Hematopoietic multipotent progenitor cell (in vitro differentiated cells): ENCODE measurements at regions not wholly inside any gene's neighbourhood (a gene's known extent, or its start where the extent isn't known, plus 50 kb on each side); places are given as distances from the start of the nearest gene placed in this dataset.
"Not testable (repeated sequence)": the region's sequence is repeated elsewhere in the genome, so short reads cannot be mapped to it uniquely, and the experiment has no call there.

Experiments used
- DNase-seq, 3 donors: peaks; one replicate each; pipeline ENCODE4 v3.0.0-alpha.2; 2011 to 2015; ENCODE audit warnings: low read depth in 2 of 3, low spot score in 2 of 3

DNA sequence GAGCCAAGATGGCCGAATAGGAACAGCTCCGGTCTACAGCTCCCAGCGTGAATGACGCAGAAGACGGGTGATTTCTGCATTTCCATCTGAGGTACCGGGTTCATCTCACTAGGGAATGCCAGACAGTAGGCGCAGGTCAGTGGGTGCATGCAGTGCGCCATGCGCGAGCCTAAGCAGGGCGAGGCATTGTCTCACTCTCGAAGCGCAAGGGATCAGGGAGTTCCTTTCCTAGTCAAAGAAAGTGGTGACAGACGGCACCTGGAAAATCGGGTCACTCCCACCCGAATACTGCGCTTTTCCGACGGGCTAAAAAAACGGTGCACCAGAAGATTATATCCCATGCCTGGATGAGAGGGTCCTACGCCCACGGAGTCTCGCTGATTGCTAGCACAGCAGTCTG lies 600.1 kb downstream of the PRR16 start:
- not testable (repeated sequence) for DNase-seq

DNA sequence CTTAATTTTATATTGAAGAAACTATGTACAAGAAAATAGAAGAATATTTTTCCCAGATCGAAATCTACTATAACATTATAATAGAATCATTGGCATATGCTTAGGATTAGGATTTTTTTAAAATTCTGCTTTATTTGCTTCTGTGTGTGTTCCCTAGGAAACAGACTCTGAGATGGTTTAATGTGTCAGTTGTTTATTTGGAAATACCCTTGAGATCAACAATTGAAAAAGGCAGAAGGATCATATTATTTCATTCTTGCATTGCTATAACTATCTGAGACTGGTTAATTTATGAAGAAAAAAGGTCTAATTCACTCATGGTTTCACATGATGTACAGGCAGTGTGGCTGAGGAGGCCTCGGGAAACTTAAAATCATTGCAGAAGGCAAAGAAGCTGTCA lies 622.6 kb downstream of the PRR16 start:
- DNase-seq, result no peak

DNA sequence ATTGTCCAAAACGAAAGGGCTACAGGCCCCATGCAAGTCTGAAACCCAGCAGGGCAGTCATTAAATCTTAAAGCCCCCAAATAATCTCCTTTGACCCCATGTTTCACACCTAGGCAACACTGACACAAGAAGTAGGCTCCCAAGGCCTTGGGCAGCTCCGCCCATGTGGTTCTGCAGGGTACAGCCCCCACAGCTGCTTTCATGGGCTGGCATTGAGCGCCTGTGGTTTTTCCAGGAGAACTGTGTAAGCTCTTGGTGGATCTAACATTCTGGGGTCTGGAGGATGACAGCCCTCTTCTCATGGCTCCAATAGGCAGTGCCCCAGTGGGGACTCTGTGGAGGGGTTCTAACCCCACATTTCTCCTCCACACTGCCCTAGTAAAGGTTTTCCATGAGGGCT lies 623.5 kb downstream of the PRR16 start:
- no peak for DNase-seq

- DNase-seq, result no peak
Observed at GRCh38 chr5:121088341-121088740, 624.2 kb downstream of the PRR16 start.

DNA sequence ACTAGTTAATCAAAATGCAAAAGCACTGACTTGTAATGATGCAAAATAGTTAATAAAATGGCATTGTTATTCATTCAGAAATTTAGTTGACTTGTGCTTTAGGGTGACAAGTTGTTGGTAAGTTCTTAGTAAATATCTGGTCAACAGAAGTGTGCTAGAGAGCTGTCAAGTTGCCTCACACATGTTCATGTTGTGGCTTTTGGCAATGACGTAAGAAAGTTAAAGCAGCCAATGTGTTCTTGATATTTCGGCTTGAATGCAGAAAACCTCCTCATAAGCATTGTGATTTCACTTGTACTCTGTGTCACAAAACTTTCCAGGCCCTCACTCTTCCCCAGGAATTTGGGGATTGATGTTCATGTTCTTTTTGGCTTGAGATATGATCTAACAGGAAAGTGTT lies 626.7 kb downstream of the PRR16 start:
- no peak for DNase-seq

DNA sequence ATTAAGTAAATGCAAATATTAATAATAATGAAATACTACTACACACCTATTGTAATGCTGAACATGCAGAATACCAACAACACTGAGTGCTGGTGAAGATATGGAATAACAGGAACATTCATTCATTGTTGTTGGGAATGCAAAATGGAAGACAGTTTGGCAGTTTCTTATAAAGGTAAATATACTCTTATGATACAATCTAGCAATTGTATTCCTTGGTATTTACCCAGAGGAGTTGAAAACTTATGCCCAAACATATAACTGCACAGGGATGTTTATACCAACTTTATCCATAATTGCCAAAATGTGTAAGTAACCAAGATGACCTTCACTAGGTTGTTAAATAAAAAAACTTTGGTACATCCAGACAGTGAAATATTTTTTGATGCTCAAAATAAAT lies 636.8 kb downstream of the PRR16 start:
- DNase-seq, result no peak

DNA sequence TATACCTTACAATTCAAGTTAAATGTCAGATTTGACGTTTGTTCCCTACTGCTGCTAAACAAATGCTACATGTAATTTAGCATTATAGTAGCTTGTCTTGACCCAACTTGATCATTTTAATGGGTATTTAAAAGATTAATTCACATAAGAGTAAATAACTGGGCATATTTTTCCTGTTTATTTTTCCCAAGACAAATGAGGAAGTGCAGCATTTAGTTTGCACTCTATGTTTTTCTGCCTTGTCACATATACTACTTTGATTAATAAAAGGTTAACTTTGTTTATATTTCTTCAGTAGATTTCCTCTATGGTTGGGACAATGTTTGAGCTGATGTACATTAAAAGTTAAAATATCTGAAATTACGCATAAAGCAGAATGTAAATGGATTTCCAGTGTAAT lies 641.8 kb downstream of the PRR16 start:
- DNase-seq, result no peak

GRCh38 chr5:121106721-121107690 lies 642.9 kb downstream of the PRR16 start:
- not testable (repeated sequence) for DNase-seq

- DNase-seq, result no peak
Observed at GRCh38 chr5:121108725-121109124, 644.6 kb downstream of the PRR16 start.

DNA sequence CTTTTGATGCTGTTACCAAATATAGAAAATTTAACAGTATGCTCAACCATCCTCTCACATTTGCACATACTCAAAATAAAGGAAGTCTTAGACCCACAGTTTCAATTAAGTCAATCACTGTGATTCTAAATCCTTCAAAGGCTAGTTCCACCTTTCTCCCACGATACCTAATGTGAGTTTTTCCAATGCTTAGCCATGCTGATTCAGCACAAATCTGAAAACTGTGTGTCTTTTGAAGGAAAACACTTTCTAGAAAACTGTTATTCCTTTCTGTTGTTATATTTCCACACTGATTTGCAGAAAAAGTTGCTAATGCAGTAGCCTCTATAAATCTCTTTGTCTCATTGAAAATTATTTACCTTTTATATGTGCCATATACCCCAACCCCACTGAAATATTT lies 645.7 kb downstream of the PRR16 start:
- no peak for DNase-seq

DNA sequence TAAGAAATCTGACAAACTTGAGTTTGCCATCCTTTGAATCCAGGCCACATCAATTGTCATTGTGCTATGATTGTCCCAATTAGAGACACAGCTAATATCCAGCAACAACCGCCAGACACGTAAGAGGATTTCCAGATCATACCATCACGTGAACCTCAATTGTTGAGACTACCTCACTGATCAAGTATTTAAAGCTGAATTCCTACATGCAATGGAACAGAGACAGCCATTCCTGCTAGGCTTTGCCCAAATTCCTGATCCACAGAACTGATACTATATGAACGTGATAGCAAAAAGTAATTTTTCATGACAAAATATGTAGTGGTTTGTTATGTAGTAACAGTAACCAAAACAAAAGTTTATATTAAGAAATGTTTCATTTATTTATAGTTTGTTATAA lies 657.7 kb downstream of the PRR16 start:
- DNase-seq, result no peak

DNA sequence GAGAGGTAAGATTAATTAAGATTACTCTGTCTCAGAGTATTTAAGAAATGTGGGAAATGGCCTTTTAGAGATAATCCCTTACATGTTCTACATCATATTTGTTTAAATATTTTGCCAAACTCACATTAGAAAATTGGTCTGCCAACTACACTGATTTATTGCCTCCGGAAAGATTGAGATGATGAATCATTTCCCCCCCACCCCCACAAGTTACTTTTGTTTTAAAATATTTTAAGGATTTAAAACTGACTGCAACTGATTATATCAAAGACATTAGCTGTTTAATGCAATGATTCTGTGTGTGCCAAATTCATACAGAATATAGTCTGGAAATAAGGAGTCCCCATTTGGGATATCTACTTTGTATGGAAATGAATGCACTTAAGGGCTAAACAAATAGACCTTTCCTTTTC lies 674.4 kb downstream of the PRR16 start:
- peak in 2 of 3 donors; percentile 41 to 74 for DNase-seq

- DNase-seq, result no peak
Observed at GRCh38 chr5:121138952-121139351, 674.9 kb downstream of the PRR16 start.

DNA sequence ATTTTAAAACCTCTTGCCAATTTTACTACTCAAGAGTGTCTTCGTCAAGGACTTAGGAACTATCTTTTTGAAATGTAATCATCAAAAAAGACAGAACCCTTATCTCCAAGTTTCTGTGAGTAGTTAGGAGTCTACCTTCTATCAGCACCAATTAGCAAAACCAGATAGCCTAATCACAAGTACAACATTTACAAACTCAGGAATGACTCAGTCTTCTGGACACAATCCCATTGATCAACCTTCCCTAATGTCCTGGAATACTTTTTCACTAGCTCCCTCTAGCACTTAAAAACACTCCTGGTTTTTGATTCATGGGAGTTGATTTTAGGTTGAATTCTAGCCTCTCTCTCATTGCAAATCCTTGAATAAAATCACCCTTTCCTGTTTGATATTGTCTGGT lies 680.7 kb downstream of the PRR16 start:
- no peak for DNase-seq

DNA sequence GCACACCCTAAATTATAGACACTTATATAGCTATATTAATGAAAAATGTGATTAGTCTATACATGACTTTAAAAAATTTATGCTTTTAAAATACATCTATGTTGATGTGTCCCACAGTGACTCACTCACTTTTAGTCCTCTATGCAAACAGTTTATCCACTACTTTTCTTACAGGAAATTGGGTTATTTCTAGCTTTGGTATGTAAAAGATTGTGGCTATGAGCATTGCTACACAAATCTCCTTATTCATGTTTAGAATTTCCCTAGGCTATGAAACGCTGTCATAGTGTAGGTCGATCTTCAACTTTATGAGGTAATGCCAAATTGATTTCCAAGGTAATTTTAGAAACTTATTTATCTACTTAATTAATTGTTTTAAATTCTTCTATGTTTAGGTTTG lies 687.4 kb downstream of the PRR16 start:
- no peak for DNase-seq

GRCh38 chr5:121152411-121152810 lies 688.3 kb downstream of the PRR16 start:
- DNase-seq, result no peak

- no peak for DNase-seq
Observed at GRCh38 chr5:121156565-121156964, 692.5 kb downstream of the PRR16 start.

DNA sequence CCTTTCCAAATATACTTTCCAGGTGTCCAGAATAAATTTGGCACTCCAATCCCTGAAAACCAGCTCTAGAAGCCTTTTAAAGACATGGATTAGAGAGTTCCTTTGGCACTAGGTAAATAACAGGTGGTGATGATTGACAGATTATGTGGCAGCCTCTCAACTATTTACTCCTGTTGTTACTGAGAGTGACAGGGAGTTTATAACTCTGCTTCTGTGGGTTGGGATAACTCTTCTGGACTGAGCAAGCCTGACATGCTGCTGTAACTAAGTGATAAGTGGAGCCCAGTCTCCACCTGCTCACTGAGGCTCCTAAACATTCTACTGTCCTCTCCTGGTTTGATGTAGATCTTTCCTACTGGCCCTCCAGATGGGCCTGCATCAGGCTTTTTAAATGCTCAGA lies 693.2 kb upstream of the FTMT start:
- DNase-seq, result no peak

- no peak for DNase-seq
Observed at GRCh38 chr5:121160591-121160990, 691.1 kb upstream of the FTMT start.

DNA sequence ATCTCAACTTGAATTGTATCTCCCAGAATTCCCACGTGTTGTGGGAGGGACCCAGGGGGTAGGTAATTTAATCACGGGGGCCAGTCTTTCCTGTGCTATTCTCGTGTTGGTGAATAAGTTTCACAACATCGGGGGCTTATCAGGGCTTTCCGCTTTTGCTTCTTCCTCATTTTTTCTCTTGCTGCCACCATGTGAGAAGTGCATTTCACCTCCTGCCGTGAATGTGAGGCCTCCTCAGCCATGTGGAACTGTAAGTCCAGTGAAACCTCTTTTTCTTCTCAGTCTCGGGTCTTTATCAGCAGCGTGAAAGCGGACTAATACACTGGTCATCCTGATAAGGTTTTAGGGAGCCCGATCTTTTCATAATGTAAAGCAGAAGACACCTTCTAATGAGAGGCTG lies 687.0 kb upstream of the FTMT start:
- peak in 2 of 3 donors; percentile 3 to 71 for DNase-seq

GRCh38 chr5:121171361-121171760 lies 680.3 kb upstream of the FTMT start:
- no peak for DNase-seq

DNA sequence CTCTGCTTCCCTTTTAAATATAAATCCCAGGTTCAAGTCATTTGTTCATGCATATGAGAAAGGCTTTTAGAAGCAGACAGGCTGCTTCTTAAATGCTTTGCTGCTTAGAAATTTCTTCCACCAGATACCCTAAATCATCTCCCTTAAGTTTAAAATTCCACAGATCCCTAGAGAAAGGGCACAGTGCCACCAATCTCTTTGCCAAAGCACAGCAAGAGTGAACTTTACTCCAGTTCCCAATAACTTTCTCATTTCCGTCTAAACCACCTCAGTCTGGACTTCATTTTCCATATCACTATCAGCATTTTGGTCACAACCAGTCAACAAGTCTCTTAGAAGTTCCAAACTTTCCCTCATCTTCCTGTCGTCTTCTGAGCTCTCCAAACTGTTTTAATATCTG lies 679.8 kb upstream of the FTMT start:
- DNase-seq, result no peak

GRCh38 chr5:121174351-121174750 lies 677.3 kb upstream of the FTMT start:
- no peak for DNase-seq
